Omental fat pad (tissue), 3 donors: ENCODE measurements at regions not wholly inside any gene's neighbourhood (a gene's known extent, or its start where the extent isn't known, plus 50 kb on each side); places are given as distances from the start of the nearest gene placed in this dataset.

Source experiments
- ATAC-seq: fragments of 150-250 bp; one replicate; pipeline ENCODE4 v1.9.1; 2016; ENCODE audit warnings: mild to moderate bottlenecking, moderate library complexity; ENCODE audit not compliant: low FRiP score
- DNase-seq: peaks from one replicate; pipeline ENCODE4 v3.0.0-alpha.2; 2019; ENCODE audit warnings: low spot score
- CTCF ChIP-seq, 3 donors: fragments of 450-650 bp; IDR thresholded peaks; one replicate each; pipeline ENCODE4 v1.5.1; 2016 to 2017; ENCODE audit warnings: antibody characterized with exemption in 3 of 3, mild to moderate bottlenecking in 3 of 3, moderate library complexity in 2 of 3

GRCh38 chr3:144107923-144108322 lies 136.3 kb downstream of the DIPK2A start:
- ATAC-seq = no peak
- TF ChIP-seq CTCF (IDR thresholded peaks at IDR 0.05) = no peak
- DNase-seq = no peak

GRCh38 chr3:144109944-144110343 lies 138.3 kb downstream of the DIPK2A start:
- no peak for TF ChIP-seq CTCF (IDR thresholded peaks at IDR 0.05)

GRCh38 chr3:144112036-144112435 lies 140.4 kb downstream of the DIPK2A start:
- TF ChIP-seq CTCF (IDR thresholded peaks at IDR 0.05) = no peak
- DNase-seq (no peak), ATAC-seq (no peak)

More at GRCh38 chr3:144109944-144110343, 138.3 kb downstream of the DIPK2A start:
- ATAC-seq (no peak), DNase-seq (no peak)

- no peak for TF ChIP-seq CTCF (IDR thresholded peaks at IDR 0.05)
- ATAC-seq = no peak
Observed at GRCh38 chr3:144112437-144112836, 140.8 kb downstream of the DIPK2A start.

GRCh38 chr3:144114767-144115166 lies 143.1 kb downstream of the DIPK2A start:
- no peak for TF ChIP-seq CTCF (IDR thresholded peaks at IDR 0.05)
- no peak for DNase-seq
- ATAC-seq = no peak

More at GRCh38 chr3:144112437-144112836, 140.8 kb downstream of the DIPK2A start:
- DNase-seq = no peak

- TF ChIP-seq CTCF (IDR thresholded peaks at IDR 0.05) = no peak
- no peak for ATAC-seq
- no peak for DNase-seq
Observed at GRCh38 chr3:144119633-144120032, 148.0 kb downstream of the DIPK2A start.

GRCh38 chr3:144121661-144122060 lies 150.0 kb downstream of the DIPK2A start:
- ATAC-seq (no peak), DNase-seq (no peak)
- TF ChIP-seq CTCF (IDR thresholded peaks at IDR 0.05) = no peak
